Esophagus squamous epithelium (tissue), 4 donors: ENCODE measurements at regions not wholly inside any gene's neighbourhood (a gene's known extent, or its start where the extent isn't known, plus 50 kb on each side); places are given as distances from the start of the nearest gene placed in this dataset.

ENCODE experiments used
- CTCF ChIP-seq, 6 experiments: fragments of 450-650 bp in 4 of 6; fragments of 200-600 bp in 2 of 6; sonication (generic) in 2 of 6; IDR thresholded peaks; one replicate each; pipeline ENCODE4 v1.5.1; 2016 to 2019; ENCODE audit warnings: antibody characterized with exemption in 6 of 6, mild to moderate bottlenecking in 4 of 6, moderate library complexity in 4 of 6
- POLR2A ChIP-seq, 4 donors: fragments of 450-650 bp; IDR thresholded peaks; one replicate each; pipeline ENCODE4 v1.6.1; 2017; ENCODE audit warnings: antibody characterized with exemption in 4 of 4, mild to moderate bottlenecking in 4 of 4, moderate library complexity in 3 of 4

GRCh38 chr12:75692876-75693275 lies 181.5 kb upstream of the KRR1 start:
- TF ChIP-seq CTCF (IDR thresholded peaks at IDR 0.05) (no peak), POLR2A (IDR thresholded peaks at IDR 0.05) (no peak)
